NCI-H1436 (cell line): ENCODE measurements at regions not wholly inside any gene's neighbourhood (a gene's known extent, or its start where the extent isn't known, plus 50 kb on each side); places are given as distances from the start of the nearest gene placed in this dataset.
"Not testable (repeated sequence)": the region's sequence is repeated elsewhere in the genome, so short reads cannot be mapped to it uniquely, and the experiment has no call there.

Experiments used
- DNase-seq: peaks from one replicate; lab custom pipeline; 2025; lab: John Stamatoyannopoulos, UW

GRCh38 chr2:123609077-123609476, 416.0 kb upstream of the CNTNAP5 start:
- DNase-seq = no peak

- no peak for DNase-seq
These were observed 410.5 kb upstream of the CNTNAP5 start for GRCh38 chr2:123614596-123614995.

- DNase-seq = not testable (repeated sequence)
These were observed 406.4 kb upstream of the CNTNAP5 start for GRCh38 chr2:123618642-123619041.

- DNase-seq = no peak
These were observed 400.3 kb upstream of the CNTNAP5 start for GRCh38 chr2:123624816-123625215.

- DNase-seq = no peak
These were observed 388.9 kb upstream of the CNTNAP5 start for GRCh38 chr2:123636232-123636631.

GRCh38 chr2:123640685-123641335, 384.3 kb upstream of the CNTNAP5 start:
- DNase-seq = no peak

GRCh38 chr2:123644053-123644452, 381.0 kb upstream of the CNTNAP5 start:
- no peak for DNase-seq

GRCh38 chr2:123648016-123648415, 377.1 kb upstream of the CNTNAP5 start:
- no peak for DNase-seq

GRCh38 chr2:123648956-123649355, 376.1 kb upstream of the CNTNAP5 start:
- DNase-seq = no peak

GRCh38 chr2:123651151-123651550, 373.9 kb upstream of the CNTNAP5 start:
- no peak for DNase-seq

- no peak for DNase-seq
These were observed 372.8 kb upstream of the CNTNAP5 start for GRCh38 chr2:123652320-123652719.

- DNase-seq = no peak
These were observed 368.5 kb upstream of the CNTNAP5 start for GRCh38 chr2:123656590-123656989.

GRCh38 chr2:123659120-123659519, 366.0 kb upstream of the CNTNAP5 start:
- no peak for DNase-seq

- no peak for DNase-seq
These were observed 354.8 kb upstream of the CNTNAP5 start for GRCh38 chr2:123670286-123670685.

- not testable (repeated sequence) for DNase-seq
These were observed 341.3 kb upstream of the CNTNAP5 start for GRCh38 chr2:123683797-123684196.

- DNase-seq = no peak
These were observed 338.0 kb upstream of the CNTNAP5 start for GRCh38 chr2:123687064-123687463.

- DNase-seq = no peak
These were observed 336.7 kb upstream of the CNTNAP5 start for GRCh38 chr2:123688231-123688940.

- no peak for DNase-seq
These were observed 333.0 kb upstream of the CNTNAP5 start for GRCh38 chr2:123692121-123692520.

GRCh38 chr2:123693836-123694235, 331.3 kb upstream of the CNTNAP5 start:
- DNase-seq = no peak

- no peak for DNase-seq
These were observed 329.7 kb upstream of the CNTNAP5 start for GRCh38 chr2:123695426-123695825.

- DNase-seq = no peak
These were observed 329.1 kb upstream of the CNTNAP5 start for GRCh38 chr2:123696021-123696420.

- no peak for DNase-seq
These were observed 328.2 kb upstream of the CNTNAP5 start for GRCh38 chr2:123696799-123697410.

- DNase-seq = no peak
These were observed 309.6 kb upstream of the CNTNAP5 start for GRCh38 chr2:123715467-123715982.
